ENCODE measurements at regions not wholly inside any gene's neighbourhood (a gene's known extent, or its start where the extent isn't known, plus 50 kb on each side); places are given as distances from the start of the nearest gene placed in this dataset.

DNA sequence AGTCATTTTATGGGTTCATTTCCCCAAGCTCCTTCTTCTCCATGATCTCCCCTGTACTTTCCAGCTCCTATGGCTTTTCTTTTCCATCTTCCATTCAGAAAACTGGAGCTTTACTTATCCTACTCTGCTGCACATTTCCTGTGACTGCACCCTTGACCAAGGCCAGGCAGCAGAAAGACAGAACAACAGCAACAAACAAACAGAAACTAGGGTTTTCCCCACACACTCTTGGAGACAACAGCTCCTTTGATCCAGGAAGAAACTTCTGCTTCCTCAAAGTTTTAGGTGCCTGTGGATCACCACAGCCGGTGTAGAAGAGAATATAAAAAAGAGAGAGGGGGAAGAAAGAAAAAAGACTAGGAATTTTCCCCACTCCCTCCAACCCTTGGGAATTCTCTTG, 342.3 kb upstream of the CFAP20DC start:
- TF ChIP-seq CTCF (IDR thresholded peaks at IDR 0.05), result no peak
- TF ChIP-seq POLR2A (IDR thresholded peaks at IDR 0.05), result no peak
- no peak for TF ChIP-seq POLR2AphosphoS5 (IDR thresholded peaks at IDR 0.05; ENCODE audit: insufficient read depth in 1 of 2, low read depth in 1 of 2)
- H3K27ac ChIP-seq, result no peak overlapping the region
- intact Hi-C loops (cut with DNase I), result no loop called here

DNA sequence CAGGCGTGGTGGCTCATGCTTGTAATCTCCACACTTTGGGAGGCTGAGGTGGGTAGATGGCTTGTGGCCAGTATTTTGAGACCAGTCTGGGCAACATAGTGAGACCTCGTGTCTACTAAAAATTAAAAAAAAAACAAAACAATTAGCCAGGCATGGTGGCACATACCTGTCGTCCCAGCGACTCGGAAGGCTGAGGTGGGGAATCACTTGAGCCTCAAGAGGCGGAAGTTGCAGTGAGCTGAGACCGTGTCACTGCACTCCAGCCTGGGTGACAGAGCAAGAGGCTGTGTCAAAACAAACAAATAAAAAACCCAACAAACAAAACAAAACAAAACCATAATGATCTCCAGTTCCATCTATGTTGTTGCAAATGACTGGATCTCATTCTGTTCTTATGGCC, 341.3 kb upstream of the CFAP20DC start:
- Histone ChIP-seq H3K27me3 (no peaks in the 10 kb centered on the region), H3K4me3 (no peak overlapping the region), H3K9me3 (no peaks in the 10 kb centered on the region), H3K4me1 (no peaks in the 10 kb centered on the region), H3K27ac (no peak overlapping the region), H3K36me3 (no peaks in the 10 kb centered on the region)
- TF ChIP-seq CTCF (IDR thresholded peaks at IDR 0.05), result no peak
- TF ChIP-seq POLR2AphosphoS5 (IDR thresholded peaks at IDR 0.05; ENCODE audit: insufficient read depth in 1 of 2, low read depth in 1 of 2), result no peak
- TF ChIP-seq POLR2A (IDR thresholded peaks at IDR 0.05), result no peak
- no peak for DNase-seq (ENCODE audit: extremely low spot score in 2 of 2)
- intact Hi-C loops (cut with DNase I), result no loop called here

More for the DNA sequence above, 342.3 kb upstream of the CFAP20DC start:
- Histone ChIP-seq H3K4me3 (no peak overlapping the region), H3K36me3 (no peaks in the 10 kb centered on the region), H3K27me3 (no peaks in the 10 kb centered on the region), H3K9me3 (no peaks in the 10 kb centered on the region), H3K4me1 (no peaks in the 10 kb centered on the region)
- DNase-seq (ENCODE audit: extremely low spot score in 2 of 2), result no peak

GRCh38 chr3:59388555-59389270, 338.9 kb upstream of the CFAP20DC start:
- DNase-seq (ENCODE audit: extremely low spot score in 2 of 2), result no peak
- H3K36me3 ChIP-seq, result no peaks in the 10 kb centered on the region
- H3K27me3 ChIP-seq, result no peaks in the 10 kb centered on the region
- no peaks in the 10 kb centered on the region for H3K9me3 ChIP-seq
- TF ChIP-seq POLR2A (IDR thresholded peaks at IDR 0.05) (no peak), POLR2AphosphoS5 (IDR thresholded peaks at IDR 0.05; ENCODE audit: insufficient read depth in 1 of 2, low read depth in 1 of 2) (no peak), CTCF (IDR thresholded peaks at IDR 0.05) (no peak)
- no peak overlapping the region for H3K27ac ChIP-seq
- H3K4me3 ChIP-seq, result no peak overlapping the region
- intact Hi-C loops (cut with DNase I), result no loop called here
- H3K4me1 ChIP-seq, result no peaks in the 10 kb centered on the region

GRCh38 chr3:59386165-59386564, 336.3 kb upstream of the CFAP20DC start:
- Histone ChIP-seq H3K27me3 (no peaks in the 10 kb centered on the region), H3K9me3 (no peaks in the 10 kb centered on the region), H3K4me3 (no peak overlapping the region), H3K4me1 (no peaks in the 10 kb centered on the region), H3K27ac (no peak overlapping the region), H3K36me3 (no peaks in the 10 kb centered on the region)
- DNase-seq (ENCODE audit: extremely low spot score in 2 of 2), result no peak
- intact Hi-C loops (cut with DNase I), result no loop called here
- TF ChIP-seq POLR2AphosphoS5 (IDR thresholded peaks at IDR 0.05; ENCODE audit: insufficient read depth in 1 of 2, low read depth in 1 of 2), result no peak
- no peak for TF ChIP-seq POLR2A (IDR thresholded peaks at IDR 0.05)
- no peak for TF ChIP-seq CTCF (IDR thresholded peaks at IDR 0.05)

DNA sequence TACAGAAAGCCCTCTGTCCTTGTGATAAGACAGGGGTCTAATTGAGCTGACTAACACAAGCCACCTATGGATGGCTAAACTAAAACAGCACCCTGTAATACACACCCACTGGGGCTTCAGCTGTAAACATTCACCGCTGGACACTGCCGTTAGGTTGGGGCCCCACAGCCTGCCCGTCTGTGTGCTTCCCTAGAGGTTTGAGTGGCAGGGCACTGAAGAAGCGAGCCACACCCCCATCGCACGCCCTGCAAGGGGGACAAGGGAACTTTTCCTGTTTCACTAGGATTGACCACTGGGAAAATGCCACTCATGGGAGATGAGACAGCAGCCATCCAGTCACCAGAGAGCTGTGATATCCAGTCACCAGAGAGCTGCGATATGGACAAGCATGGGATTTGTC, 335.7 kb upstream of the CFAP20DC start:
- Histone ChIP-seq H3K36me3 (no peaks in the 10 kb centered on the region), H3K4me1 (no peaks in the 10 kb centered on the region), H3K27me3 (no peaks in the 10 kb centered on the region), H3K9me3 (no peaks in the 10 kb centered on the region), H3K27ac (no peak overlapping the region), H3K4me3 (no peak overlapping the region)
- intact Hi-C loops (cut with DNase I), result no loop called here
- DNase-seq (ENCODE audit: extremely low spot score in 2 of 2), result no peak
- no peak for TF ChIP-seq POLR2AphosphoS5 (IDR thresholded peaks at IDR 0.05; ENCODE audit: insufficient read depth in 1 of 2, low read depth in 1 of 2)
- TF ChIP-seq POLR2A (IDR thresholded peaks at IDR 0.05), result no peak
- no peak for TF ChIP-seq CTCF (IDR thresholded peaks at IDR 0.05)

All from vagina (tissue), 2 donors.